ENCODE measurements at regions not wholly inside any gene's neighbourhood (a gene's known extent, or its start where the extent isn't known, plus 50 kb on each side); places are given as distances from the start of the nearest gene placed in this dataset.

GRCh38 chr13:103692442-103692841 is 626.2 kb upstream of the SLC10A2 start:
- Histone ChIP-seq H3F3A (ENCODE audit: insufficient read depth, low read length) (no peaks in the 10 kb centered on the region), H4K20me1 (ENCODE audit: insufficient read depth, low read length) (no peaks in the 10 kb centered on the region), H3K79me2 (ENCODE audit: insufficient read depth, low read length) (no peaks in the 10 kb centered on the region), H3K36me3 (ENCODE audit: insufficient read depth, low read length) (no peaks in the 10 kb centered on the region), H3K4me2 (ENCODE audit: low read length) (no peak overlapping the region), H3K4me3 (ENCODE audit: low read depth, low read length, poor library complexity, severe bottlenecking) (no peak overlapping the region), H3K4me1 (ENCODE audit: insufficient read depth, low read length, severe bottlenecking) (no peaks in the 10 kb centered on the region), H3K27me3 (ENCODE audit: insufficient read depth, low read length) (no peaks in the 10 kb centered on the region), H3K9ac (ENCODE audit: low read length) (no peak overlapping the region), H3K9me3 (ENCODE audit: low read length) (no peaks in the 10 kb centered on the region), H3K27ac (ENCODE audit: low read depth, low read length, poor library complexity, severe bottlenecking) (no peak overlapping the region), H2AFZ (ENCODE audit: low read length) (no peak overlapping the region), H3K9me2 (ENCODE audit: low read depth, low read length) (no peaks in the 10 kb centered on the region)
- TF ChIP-seq EZH2 (IDR thresholded peaks at IDR 0.05; ENCODE audit: borderline replicate concordance, low read length): no peak
- no peak for TF ChIP-seq CTCF (IDR thresholded peaks at IDR 0.05; ENCODE audit: low read length)

- no peak overlapping the region for H3K4me2 ChIP-seq (ENCODE audit: low read length)
- H4K20me1 ChIP-seq (ENCODE audit: insufficient read depth, low read length): no peaks in the 10 kb centered on the region; the same call in 1 of the 2 replicates
- no peak overlapping the region for H2AFZ ChIP-seq (ENCODE audit: low read length)
- no peaks in the 10 kb centered on the region for H3K27me3 ChIP-seq (ENCODE audit: insufficient read depth, low read length)
- H3K79me2 ChIP-seq (ENCODE audit: insufficient read depth, low read length): no peaks in the 10 kb centered on the region
- H3K4me1 ChIP-seq (ENCODE audit: insufficient read depth, low read length, severe bottlenecking): no peaks in the 10 kb centered on the region
- H3K9ac ChIP-seq (ENCODE audit: low read length): no peak overlapping the region
- no peaks in the 10 kb centered on the region for H3K9me3 ChIP-seq (ENCODE audit: low read length)
- no peaks in the 10 kb centered on the region for H3K9me2 ChIP-seq (ENCODE audit: low read depth, low read length)
- H3K36me3 ChIP-seq (ENCODE audit: insufficient read depth, low read length): no peaks in the 10 kb centered on the region
- H3F3A ChIP-seq (ENCODE audit: insufficient read depth, low read length): no peaks in the 10 kb centered on the region
- H3K4me3 ChIP-seq (ENCODE audit: low read depth, low read length, poor library complexity, severe bottlenecking): no peak overlapping the region
- H3K27ac ChIP-seq (ENCODE audit: low read depth, low read length, poor library complexity, severe bottlenecking): no peak overlapping the region
- TF ChIP-seq EZH2 (IDR thresholded peaks at IDR 0.05; ENCODE audit: borderline replicate concordance, low read length) (no peak), CTCF (IDR thresholded peaks at IDR 0.05; ENCODE audit: low read length) (no peak)
Measured at GRCh38 chr13:103676329-103676728, 610.1 kb upstream of the SLC10A2 start.

- no peaks in the 10 kb centered on the region for H3K9me2 ChIP-seq (ENCODE audit: low read depth, low read length)
- H4K20me1 ChIP-seq (ENCODE audit: insufficient read depth, low read length): no peaks in the 10 kb centered on the region; the same call in 1 of the 2 replicates
- no peak overlapping the region for H3K4me2 ChIP-seq (ENCODE audit: low read length)
- H2AFZ ChIP-seq (ENCODE audit: low read length): no peak overlapping the region
- no peaks in the 10 kb centered on the region for H3K27me3 ChIP-seq (ENCODE audit: insufficient read depth, low read length)
- no peaks in the 10 kb centered on the region for H3K4me1 ChIP-seq (ENCODE audit: insufficient read depth, low read length, severe bottlenecking)
- no peaks in the 10 kb centered on the region for H3K9me3 ChIP-seq (ENCODE audit: low read length)
- H3K79me2 ChIP-seq (ENCODE audit: insufficient read depth, low read length): no peaks in the 10 kb centered on the region
- H3K27ac ChIP-seq (ENCODE audit: low read depth, low read length, poor library complexity, severe bottlenecking): no peak overlapping the region
- H3K4me3 ChIP-seq (ENCODE audit: low read depth, low read length, poor library complexity, severe bottlenecking): no peak overlapping the region
- no peaks in the 10 kb centered on the region for H3F3A ChIP-seq (ENCODE audit: insufficient read depth, low read length)
- H3K36me3 ChIP-seq (ENCODE audit: insufficient read depth, low read length): no peaks in the 10 kb centered on the region
- H3K9ac ChIP-seq (ENCODE audit: low read length): no peak overlapping the region
- TF ChIP-seq EZH2 (IDR thresholded peaks at IDR 0.05; ENCODE audit: borderline replicate concordance, low read length) (no peak), CTCF (IDR thresholded peaks at IDR 0.05; ENCODE audit: low read length) (no peak)
Measured at GRCh38 chr13:103671547-103671946, 605.3 kb upstream of the SLC10A2 start.
